Thyroid gland (tissue), 4 donors: ENCODE measurements at regions not wholly inside any gene's neighbourhood (a gene's known extent, or its start where the extent isn't known, plus 50 kb on each side); places are given as distances from the start of the nearest gene placed in this dataset.

Experiments
- CTCF ChIP-seq, 6 experiments: fragments of 200-600 bp in 3 of 6; fragments of 450-650 bp in 3 of 6; sonication (generic) in 3 of 6; IDR thresholded peaks; one replicate each; pipeline ENCODE4 v1.5.1; 2016 to 2019; ENCODE audit warnings: antibody characterized with exemption in 6 of 6, mild to moderate bottlenecking in 2 of 6, inconsistent platforms in 1 of 6, moderate library complexity in 1 of 6
- POLR2A ChIP-seq, 2 donors: fragments of 450-650 bp; IDR thresholded peaks; one replicate each; pipeline ENCODE4 v1.6.1; 2017; ENCODE audit warnings: antibody characterized with exemption in 2 of 2, mild to moderate bottlenecking in 2 of 2, moderate library complexity in 1 of 2

GRCh38 chr2:236768393-236769140 lies 198.9 kb downstream of the ACKR3 start:
- TF ChIP-seq POLR2A (IDR thresholded peaks at IDR 0.05): no peak
- no peak for TF ChIP-seq CTCF (IDR thresholded peaks at IDR 0.05)
